Adrenal gland (tissue), 9 donors: ENCODE measurements at regions not wholly inside any gene's neighbourhood (a gene's known extent, or its start where the extent isn't known, plus 50 kb on each side); places are given as distances from the start of the nearest gene placed in this dataset.

Experiments used
- DNase-seq, 7 donors: peaks; one replicate each; pipeline ENCODE4 v3.0.0-alpha.2; 2019 to 2020
- H3K27ac ChIP-seq, 5 donors: fragments of 200-600 bp; sonication (generic) in 4 of 5; 1 replicate in 3 of 5; 2 replicates in 2 of 5; pipeline versions ENCODE4 v1.5.1 to v1.8.0; 2016 to 2020; ENCODE audit warnings: mild to moderate bottlenecking in 1 of 5
- H3K27me3 ChIP-seq: fragments of 200-600 bp; 2 replicates; pipeline ENCODE4 v1.8.0; 2021
- H3K36me3 ChIP-seq, 2 donors: fragments of 200-600 bp; replicated peaks in 1 of 2; 1 replicate in 1 of 2; 2 replicates in 1 of 2; pipeline versions ENCODE4 v1.5.1 to v1.8.0; 2018 to 2022
- H3K4me1 ChIP-seq, 2 donors: fragments of 200-600 bp; replicated peaks in 1 of 2; 1 replicate in 1 of 2; 2 replicates in 1 of 2; pipeline versions ENCODE4 v1.5.1 to v1.8.0; 2018 to 2021
- H3K4me3 ChIP-seq, 4 donors: fragments of 200-600 bp; sonication (generic) in 3 of 4; one replicate each; pipeline ENCODE4 v1.5.1; 2016 to 2018
- H3K9me3 ChIP-seq, 3 donors: fragments of 200-600 bp; sonication (generic) in 1 of 3; replicated peaks in 1 of 3; 1 replicate in 2 of 3; 2 replicates in 1 of 3; pipeline versions ENCODE4 v1.5.1 to v1.8.0; 2016 to 2021
- CTCF ChIP-seq, 6 experiments: fragments of 450-650 bp in 4 of 6; fragments of 200-600 bp in 2 of 6; sonication (generic) in 1 of 6; IDR thresholded peaks; 1 replicate in 5 of 6; 2 replicates in 1 of 6; pipeline versions ENCODE4 v1.5.1 to v1.8.0; 2016 to 2021; ENCODE audit warnings: antibody characterized with exemption in 6 of 6, mild to moderate bottlenecking in 2 of 6, moderate library complexity in 1 of 6
- POLR2A ChIP-seq, 2 donors: fragments of 450-650 bp; IDR thresholded peaks; one replicate each; pipeline ENCODE4 v1.6.1; 2017; ENCODE audit warnings: antibody characterized with exemption in 2 of 2, mild to moderate bottlenecking in 2 of 2, moderate library complexity in 1 of 2
- WGBS, 4 donors: extraction: QIAGEN DNeasy Blood & Tissue Kit in 2 of 4; methylation state at CpG; one replicate each; pipeline versions ENCODE4 v1.1.5 to v1.1.7; 2013 to 2017; 5-methylcytosine and 5-hydroxymethylcytosine counted together
- intact Hi-C, 2 donors: fragments of 100-400 bp; cut with DNase I; formaldehyde crosslinking; loops; one replicate each; pipeline versions ENCODE4 v1.14.1 to v1.15.0; 2022 to 2023
- donor health status: healthy with polysubstance abuse.
- donor health status: Bipolar disorder and iron deficiency.
- donor health status: DM: yes; HTN: yes; CAD: no.
- donor health status: DM: no; HTN: no; CAD: no.
- donor health status: DM: no; HTN: no; CAD: no.

GRCh38 chr1:88036345-88037014 lies 647.6 kb upstream of the PKN2 start:
- intact Hi-C loops, result no loop called here
- H3K4me1 ChIP-seq, result no peaks in the 10 kb centered on the region
- H3K9me3 ChIP-seq, result peaks cover 0 to 6% (median 0%) of the 10 kb centered on the region in 3 donors
- H3K4me3 ChIP-seq, result no peak overlapping the region
- no peaks in the 10 kb centered on the region for H3K36me3 ChIP-seq
- H3K27ac ChIP-seq, result no peak overlapping the region
- 80 to 84% (median 82%) methylated on average over 8 to 12 of the region's 12 CpGs for WGBS, 4 donors
- TF ChIP-seq CTCF (IDR thresholded peaks at IDR 0.05) (no peak), POLR2A (IDR thresholded peaks at IDR 0.05) (no peak)
- DNase-seq, result no peak
- H3K27me3 ChIP-seq, result no peaks in the 10 kb centered on the region

GRCh38 chr1:88039240-88039639 lies 644.8 kb upstream of the PKN2 start:
- intact Hi-C loops, result no loop called here
- H3K27me3 ChIP-seq, result no peaks in the 10 kb centered on the region
- no peak overlapping the region for H3K4me3 ChIP-seq
- WGBS, 4 donors, result 69 to 85% (median 79%) methylated on average over 1 of the region's 1 CpG
- H3K9me3 ChIP-seq, result peaks cover 0 to 6% (median 0%) of the 10 kb centered on the region in 3 donors
- DNase-seq, result no peak
- no peaks in the 10 kb centered on the region for H3K4me1 ChIP-seq
- no peaks in the 10 kb centered on the region for H3K36me3 ChIP-seq
- no peak overlapping the region for H3K27ac ChIP-seq
- TF ChIP-seq CTCF (IDR thresholded peaks at IDR 0.05) (no peak), POLR2A (IDR thresholded peaks at IDR 0.05) (no peak)

GRCh38 chr1:88043834-88044233 lies 640.2 kb upstream of the PKN2 start:
- no peaks in the 10 kb centered on the region for H3K27me3 ChIP-seq
- H3K27ac ChIP-seq, result no peak overlapping the region
- no peak for TF ChIP-seq POLR2A (IDR thresholded peaks at IDR 0.05)
- TF ChIP-seq CTCF (IDR thresholded peaks at IDR 0.05), result no peak
- no peaks in the 10 kb centered on the region for H3K36me3 ChIP-seq
- H3K9me3 ChIP-seq, result peaks cover 0 to 6% (median 0%) of the 10 kb centered on the region in 3 donors
- no peak for DNase-seq
- intact Hi-C loops, result no loop called here
- H3K4me1 ChIP-seq, result no peaks in the 10 kb centered on the region
- no peak overlapping the region for H3K4me3 ChIP-seq

DNA sequence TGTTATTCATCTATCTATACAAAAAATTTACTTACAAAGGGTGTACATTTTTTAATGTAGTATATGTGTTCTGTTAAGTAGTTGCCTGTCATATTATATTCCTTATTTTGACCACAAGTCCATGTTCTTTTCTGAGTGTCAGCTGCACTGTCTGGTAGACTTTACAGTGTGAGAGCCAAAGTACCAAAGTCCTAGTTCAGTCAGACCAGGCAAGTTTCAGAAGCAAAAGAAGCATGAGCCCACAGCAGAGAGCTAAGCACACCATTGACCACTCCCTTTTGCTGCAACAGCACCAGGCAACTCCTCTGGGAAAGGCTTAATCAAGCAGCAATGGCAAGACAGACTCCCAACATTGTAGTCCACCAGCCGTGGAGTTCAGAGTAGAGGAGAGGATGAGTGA lies 631.9 kb upstream of the PKN2 start:
- WGBS, 4 donors, result 70 to 88% (median 82%) methylated on average over 1 of the region's 1 CpG
- TF ChIP-seq POLR2A (IDR thresholded peaks at IDR 0.05), result no peak
- no peak for TF ChIP-seq CTCF (IDR thresholded peaks at IDR 0.05)
- Histone ChIP-seq H3K9me3 (no peaks in the 10 kb centered on the region), H3K4me1 (no peaks in the 10 kb centered on the region), H3K27me3 (no peaks in the 10 kb centered on the region), H3K36me3 (no peaks in the 10 kb centered on the region), H3K27ac (no peak overlapping the region), H3K4me3 (no peak overlapping the region)
- intact Hi-C loops, result no loop called here
- DNase-seq, result no peak
